ENCODE measurements at regions not wholly inside any gene's neighbourhood (a gene's known extent, or its start where the extent isn't known, plus 50 kb on each side); places are given as distances from the start of the nearest gene placed in this dataset.
A peak's percentile ranks its signal among the peaks of the same experiment; 100 is the strongest.
"Not testable (repeated sequence)": the region's sequence is repeated elsewhere in the genome, so short reads cannot be mapped to it uniquely, and the experiment has no call there.

GRCh38 chr5:157972579-157972978 lies 113.6 kb upstream of the CLINT1 start:
- no peak for DNase-seq (ENCODE audit: low spot score)

- no peak for DNase-seq (ENCODE audit: low spot score)
Observed at GRCh38 chr5:157971571-157972216, 112.7 kb upstream of the CLINT1 start.

- DNase-seq (ENCODE audit: low spot score): not testable (repeated sequence)
Observed at GRCh38 chr5:157968570-157968969, 109.6 kb upstream of the CLINT1 start.

- DNase-seq (ENCODE audit: low spot score): no peak
Observed at GRCh38 chr5:157965989-157966388, 107.0 kb upstream of the CLINT1 start.

- no peak for DNase-seq (ENCODE audit: low spot score)
Observed at GRCh38 chr5:157965040-157965678, 106.2 kb upstream of the CLINT1 start.

GRCh38 chr5:157963761-157964160 lies 104.8 kb upstream of the CLINT1 start:
- DNase-seq (ENCODE audit: low spot score): no peak

- no peak for DNase-seq (ENCODE audit: low spot score)
Observed at GRCh38 chr5:157963244-157963643, 104.3 kb upstream of the CLINT1 start.

GRCh38 chr5:157962686-157963085 lies 103.7 kb upstream of the CLINT1 start:
- DNase-seq (ENCODE audit: low spot score): not testable (repeated sequence)

GRCh38 chr5:157961896-157962590 lies 103.1 kb upstream of the CLINT1 start:
- DNase-seq (ENCODE audit: low spot score): no peak

GRCh38 chr5:157961176-157961575 lies 102.2 kb upstream of the CLINT1 start:
- no peak for DNase-seq (ENCODE audit: low spot score)

GRCh38 chr5:157959370-157959769 lies 100.4 kb upstream of the CLINT1 start:
- DNase-seq (ENCODE audit: low spot score): no peak

- no peak for DNase-seq (ENCODE audit: low spot score)
Observed at GRCh38 chr5:157956271-157956885, 97.4 kb upstream of the CLINT1 start.

GRCh38 chr5:157955541-157956172 lies 96.7 kb upstream of the CLINT1 start:
- DNase-seq (ENCODE audit: low spot score): no peak

GRCh38 chr5:157952374-157952685 lies 93.4 kb upstream of the CLINT1 start:
- DNase-seq (ENCODE audit: low spot score): no peak

- DNase-seq (ENCODE audit: low spot score): no peak
Observed at GRCh38 chr5:157951673-157952373, 92.9 kb upstream of the CLINT1 start.

- no peak for DNase-seq (ENCODE audit: low spot score)
Observed at GRCh38 chr5:157949520-157949919, 90.6 kb upstream of the CLINT1 start.

- DNase-seq (ENCODE audit: low spot score): peak; percentile 89
Observed at GRCh38 chr5:157948738-157949410, 89.9 kb upstream of the CLINT1 start.

GRCh38 chr5:157947156-157947555 lies 88.2 kb upstream of the CLINT1 start:
- DNase-seq (ENCODE audit: low spot score): no peak

GRCh38 chr5:157945822-157946221 lies 86.9 kb upstream of the CLINT1 start:
- not testable (repeated sequence) for DNase-seq (ENCODE audit: low spot score)

GRCh38 chr5:157944938-157945337 lies 86.0 kb upstream of the CLINT1 start:
- DNase-seq (ENCODE audit: low spot score): no peak

- DNase-seq (ENCODE audit: low spot score): no peak
Observed at GRCh38 chr5:157944077-157944633, 85.2 kb upstream of the CLINT1 start.
